ENCODE measurements at regions not wholly inside any gene's neighbourhood (a gene's known extent, or its start where the extent isn't known, plus 50 kb on each side); places are given as distances from the start of the nearest gene placed in this dataset.

GRCh38 chr5:135114759-135115158 lies 80.7 kb upstream of the PITX1 start:
- TF ChIP-seq CTCF (IDR thresholded peaks at IDR 0.05) = no peak
- no peak overlapping the region for H3K27ac Mint-ChIP-seq
- H3K9me3 Mint-ChIP-seq = no peaks in the 10 kb centered on the region
- H3K4me1 Mint-ChIP-seq (ENCODE audit: low read depth) = no peaks in the 10 kb centered on the region
- CTCF ChIA-PET = no interaction called here
- DNase-seq = no peak
- H3K27me3 Mint-ChIP-seq = no peaks in the 10 kb centered on the region
- H3K4me3 Mint-ChIP-seq = no peak overlapping the region
- POLR2A ChIA-PET = no interaction called here
- intact Hi-C loops (cut with micrococcal nuclease) = no loop called here
- no peaks in the 10 kb centered on the region for H3K36me3 Mint-ChIP-seq (ENCODE audit: low read depth)
- no peak for ATAC-seq

GRCh38 chr5:135112008-135112725 lies 78.1 kb upstream of the PITX1 start:
- Mint-ChIP-seq H3K27me3 (no peaks in the 10 kb centered on the region), H3K27ac (no peak overlapping the region), H3K4me3 (no peak overlapping the region), H3K4me1 (ENCODE audit: low read depth) (no peaks in the 10 kb centered on the region), H3K9me3 (no peaks in the 10 kb centered on the region), H3K36me3 (ENCODE audit: low read depth) (no peaks in the 10 kb centered on the region)
- no peak for DNase-seq
- POLR2A ChIA-PET = no interaction called here
- TF ChIP-seq CTCF (IDR thresholded peaks at IDR 0.05) = no peak
- intact Hi-C loops (cut with micrococcal nuclease) = no loop called here
- ATAC-seq = no peak
- CTCF ChIA-PET = interaction anchor here (0.6 to 1.7 kb wide), 2 partner anchors 44 to 78 kb away, joined by 3 read pairs; no protein-coding TSS in a partner anchor

- ATAC-seq (no peak), DNase-seq (no peak)
- intact Hi-C loops (cut with micrococcal nuclease) = no loop called here
- Mint-ChIP-seq H3K4me3 (no peak overlapping the region), H3K27me3 (no peaks in the 10 kb centered on the region), H3K27ac (no peak overlapping the region), H3K4me1 (ENCODE audit: low read depth) (no peaks in the 10 kb centered on the region), H3K9me3 (no peaks in the 10 kb centered on the region), H3K36me3 (ENCODE audit: low read depth) (no peaks in the 10 kb centered on the region)
- TF ChIP-seq CTCF (IDR thresholded peaks at IDR 0.05) = no peak
- POLR2A ChIA-PET = no interaction called here
- CTCF ChIA-PET = interaction anchor here (1.7 kb wide), 1 partner anchor 79 kb away, joined by 3 read pairs; no protein-coding TSS in a partner anchor
These were observed 77.0 kb upstream of the PITX1 start for GRCh38 chr5:135110785-135111596.

- H3K27ac Mint-ChIP-seq = no peak overlapping the region
- no peak overlapping the region for H3K4me3 Mint-ChIP-seq
- POLR2A ChIA-PET = no interaction called here
- no peaks in the 10 kb centered on the region for H3K4me1 Mint-ChIP-seq (ENCODE audit: low read depth)
- no peaks in the 10 kb centered on the region for H3K9me3 Mint-ChIP-seq
- CTCF ChIA-PET = no interaction called here
- no peaks in the 10 kb centered on the region for H3K27me3 Mint-ChIP-seq
- no peaks in the 10 kb centered on the region for H3K36me3 Mint-ChIP-seq (ENCODE audit: low read depth)
- TF ChIP-seq CTCF (IDR thresholded peaks at IDR 0.05) = no peak
- ATAC-seq (no peak), DNase-seq (no peak)
- intact Hi-C loops (cut with micrococcal nuclease) = no loop called here
These were observed 75.0 kb upstream of the PITX1 start for GRCh38 chr5:135108992-135109391.

- DNase-seq (no peak), ATAC-seq (no peak)
- H3K4me1 Mint-ChIP-seq (ENCODE audit: low read depth) = no peaks in the 10 kb centered on the region
- no peak overlapping the region for H3K4me3 Mint-ChIP-seq
- intact Hi-C loops (cut with micrococcal nuclease) = no loop called here
- ChIA-PET CTCF (no interaction called here), POLR2A (no interaction called here)
- no peaks in the 10 kb centered on the region for H3K36me3 Mint-ChIP-seq (ENCODE audit: low read depth)
- no peak overlapping the region for H3K27ac Mint-ChIP-seq
- no peaks in the 10 kb centered on the region for H3K27me3 Mint-ChIP-seq
- no peaks in the 10 kb centered on the region for H3K9me3 Mint-ChIP-seq
- TF ChIP-seq CTCF (IDR thresholded peaks at IDR 0.05) = no peak
These were observed 74.5 kb upstream of the PITX1 start for GRCh38 chr5:135108569-135108968.
